Neuronal stem cell (in vitro differentiated cells): ENCODE measurements at regions not wholly inside any gene's neighbourhood (a gene's known extent, or its start where the extent isn't known, plus 50 kb on each side); places are given as distances from the start of the nearest gene placed in this dataset.

ENCODE experiments used
- DNase-seq: peaks from one replicate; pipeline ENCODE4 v3.0.0-alpha.2; 2013; ENCODE audit warnings: low spot score
- H2AFZ ChIP-seq: one replicate; pipeline ENCODE4 v1.6.1; 2013; ENCODE audit warnings: mild to moderate bottlenecking, low read length, inconsistent platforms
- H2AK5ac ChIP-seq: 2 replicates; pipeline ENCODE4 v1.6.1; 2013; ENCODE audit warnings: low read depth, mild to moderate bottlenecking, inconsistent platforms, low read length, moderate library complexity, mixed read lengths
- H2BK120ac ChIP-seq: 2 replicates; pipeline ENCODE4 v1.6.1; 2013; ENCODE audit warnings: low read depth, mild to moderate bottlenecking, inconsistent platforms, low read length, moderate library complexity, mixed read lengths
- H2BK12ac ChIP-seq: one replicate; pipeline ENCODE4 v1.6.1; 2013; ENCODE audit warnings: low read length, inconsistent platforms
- H2BK15ac ChIP-seq: 2 replicates; pipeline ENCODE4 v1.6.1; 2013; ENCODE audit warnings: mild to moderate bottlenecking, low read length, inconsistent platforms, mixed read lengths
- H2BK5ac ChIP-seq: one replicate; pipeline ENCODE4 v1.6.1; 2013; ENCODE audit warnings: inconsistent platforms, mild to moderate bottlenecking, low read length, moderate library complexity
- H3K14ac ChIP-seq: one replicate; pipeline ENCODE4 v1.6.1; 2013; ENCODE audit warnings: low read length, inconsistent platforms
- H3K18ac ChIP-seq: 2 replicates; pipeline ENCODE4 v1.6.1; 2013; ENCODE audit warnings: low read length, inconsistent platforms
- H3K23ac ChIP-seq: 2 replicates; pipeline ENCODE4 v1.6.1; 2013; ENCODE audit warnings: low read depth, mild to moderate bottlenecking, mixed read lengths, low read length, inconsistent platforms; ENCODE audit not compliant: poor library complexity
- H3K27ac ChIP-seq: replicated peaks from 3 replicates; pipeline ENCODE4 v1.5.1; 2013; ENCODE audit warnings: low read length, inconsistent platforms
- H3K27me3 ChIP-seq, 3 experiments: 2 replicates each; pipeline ENCODE4 v1.6.1; 2013; ENCODE audit warnings: low read length in 3 of 3, mild to moderate bottlenecking in 2 of 3, inconsistent platforms in 1 of 3, low read depth in 1 of 3, mixed read lengths in 1 of 3, moderate library complexity in 1 of 3; ENCODE audit not compliant: control insufficient read depth in 3 of 3, insufficient read depth in 3 of 3
- H3K36me3 ChIP-seq, 2 donors: replicated peaks in 1 of 2; 2 replicates each; pipeline ENCODE4 v1.6.1; 2013; ENCODE audit warnings: low read length in 2 of 2; ENCODE audit not compliant: control insufficient read depth in 2 of 2, insufficient read depth in 2 of 2
- H3K4ac ChIP-seq: 2 replicates; pipeline ENCODE4 v1.6.1; 2013; ENCODE audit warnings: inconsistent platforms, mild to moderate bottlenecking, low read length, moderate library complexity
- H3K4me1 ChIP-seq, 2 donors: 1 replicate in 1 of 2; 2 replicates in 1 of 2; pipeline ENCODE4 v1.6.1; 2013; ENCODE audit warnings: low read length in 2 of 2, low read depth in 1 of 2; ENCODE audit not compliant: control insufficient read depth in 2 of 2, insufficient read depth in 1 of 2
- H3K4me2 ChIP-seq: one replicate; pipeline ENCODE4 v1.6.1; 2013; ENCODE audit warnings: mild to moderate bottlenecking, low read length, inconsistent platforms; ENCODE audit not compliant: insufficient read depth, poor library complexity, severe bottlenecking
- H3K4me3 ChIP-seq, 2 donors: 2 replicates each; pipeline ENCODE4 v1.5.1; 2013; ENCODE audit warnings: low read length in 2 of 2, mild to moderate bottlenecking in 2 of 2, inconsistent platforms in 1 of 2, moderate library complexity in 1 of 2
- H3K79me1 ChIP-seq: one replicate; pipeline ENCODE4 v1.6.1; 2013; ENCODE audit warnings: low read depth, mild to moderate bottlenecking, inconsistent platforms, low read length, moderate library complexity
- H3K9ac ChIP-seq: one replicate; pipeline ENCODE4 v1.6.1; 2013; ENCODE audit warnings: mild to moderate bottlenecking, low read depth, low read length, inconsistent platforms; ENCODE audit not compliant: poor library complexity
- H3K9me3 ChIP-seq, 2 donors: replicated peaks in 1 of 2; 2 replicates each; pipeline versions ENCODE3 to v1.6.1; 2013; ENCODE audit warnings: low read length in 2 of 2, mild to moderate bottlenecking in 2 of 2, inconsistent platforms in 1 of 2, low read depth in 1 of 2, mixed read lengths in 1 of 2, moderate library complexity in 1 of 2; ENCODE audit not compliant: control insufficient read depth in 2 of 2, insufficient read depth in 1 of 2
- H4K8ac ChIP-seq: one replicate; pipeline ENCODE4 v1.6.1; 2013; ENCODE audit warnings: low read depth, mild to moderate bottlenecking, inconsistent platforms, low read length, moderate library complexity
- H4K91ac ChIP-seq: one replicate; pipeline ENCODE4 v1.6.1; 2013; ENCODE audit warnings: low read length, low read depth, mild to moderate bottlenecking, inconsistent platforms; ENCODE audit not compliant: poor library complexity
- WGBS, 2 donors: extraction: QIAGEN DNeasy Blood & Tissue Kit; methylation state at CpG; one replicate each; pipeline ENCODE4 v1.1.7; 2013; ENCODE audit warnings: missing lambda C conversion rate in 2 of 2, mixed read lengths in 1 of 2; ENCODE audit not compliant: insufficient read length in 2 of 2, insufficient replicate concordance in 1 of 2; ENCODE audit errors: extremely low coverage in 2 of 2; 5-methylcytosine and 5-hydroxymethylcytosine counted together

DNA sequence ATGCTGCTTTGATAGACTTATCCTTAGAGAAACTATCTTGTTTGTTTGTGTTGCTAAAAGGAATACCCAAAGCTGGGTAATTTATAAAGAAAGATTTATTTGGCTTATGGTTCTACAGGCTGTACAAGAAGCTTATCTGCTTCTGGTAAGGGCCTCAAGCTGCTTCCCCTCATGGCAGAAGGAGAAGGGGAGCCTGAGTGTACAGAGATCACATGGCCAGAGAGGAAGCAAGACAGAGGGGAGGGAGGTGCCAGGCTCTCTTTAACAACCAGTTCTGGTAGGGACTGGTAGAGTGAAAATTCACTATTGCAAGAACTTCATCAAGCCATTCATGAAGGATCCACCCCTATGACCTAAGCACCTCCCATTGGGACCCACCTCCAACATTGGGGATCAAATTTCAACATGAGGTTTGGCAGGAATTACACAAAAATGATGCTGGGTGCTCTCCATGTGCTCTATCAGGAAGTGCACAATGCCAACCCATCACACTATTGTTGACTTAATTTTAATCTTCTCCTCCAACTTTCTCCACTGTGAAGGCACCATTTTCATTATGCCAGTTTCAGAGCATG is 115.1 kb upstream of the SHB start:
- no peaks in the 10 kb centered on the region for H3K9me3 ChIP-seq
- no peaks in the 10 kb centered on the region for H3K36me3 ChIP-seq
- no peak overlapping the region for H2BK12ac ChIP-seq
- H3K14ac ChIP-seq, result no peak overlapping the region
- no peak overlapping the region for H4K91ac ChIP-seq
- no peak overlapping the region for H3K4me2 ChIP-seq
- H4K8ac ChIP-seq, result no peak overlapping the region
- no peak for DNase-seq
- H3K4me1 ChIP-seq, result peaks cover 0 to 5% of the 10 kb centered on the region in 2 donors
- no peak overlapping the region for H3K18ac ChIP-seq
- H2BK5ac ChIP-seq, result no peak overlapping the region
- H3K23ac ChIP-seq, result no peak overlapping the region
- no peak overlapping the region for H2AFZ ChIP-seq
- H3K27me3 ChIP-seq, result no peaks in the 10 kb centered on the region
- no peak overlapping the region for H2AK5ac ChIP-seq
- no peak overlapping the region for H3K4ac ChIP-seq
- no peak overlapping the region for H3K4me3 ChIP-seq
- no peaks in the 10 kb centered on the region for H3K79me1 ChIP-seq
- H2BK15ac ChIP-seq, result no peak overlapping the region
- H3K27ac ChIP-seq, result no peak overlapping the region
- no peak overlapping the region for H2BK120ac ChIP-seq
- no peak overlapping the region for H3K9ac ChIP-seq

GRCh38 chr9:38182321-38182720 is 113.3 kb upstream of the SHB start:
- Histone ChIP-seq H3K4ac (no peak overlapping the region), H2BK5ac (no peak overlapping the region), H2AK5ac (no peak overlapping the region), H2AFZ (no peak overlapping the region), H3K79me1 (no peaks in the 10 kb centered on the region), H2BK15ac (no peak overlapping the region), H3K9me3 (no peaks in the 10 kb centered on the region), H2BK12ac (no peak overlapping the region), H3K4me3 (no peak overlapping the region), H3K27me3 (no peaks in the 10 kb centered on the region), H3K4me1 (peaks cover 0 to 5% of the 10 kb centered on the region in 2 donors), H3K14ac (no peak overlapping the region), H4K91ac (no peak overlapping the region), H3K27ac (no peak overlapping the region), H3K23ac (no peak overlapping the region), H2BK120ac (no peak overlapping the region), H3K9ac (no peak overlapping the region), H3K18ac (no peak overlapping the region), H3K4me2 (no peak overlapping the region), H4K8ac (no peak overlapping the region), H3K36me3 (no peaks in the 10 kb centered on the region)
- DNase-seq, result no peak

DNA sequence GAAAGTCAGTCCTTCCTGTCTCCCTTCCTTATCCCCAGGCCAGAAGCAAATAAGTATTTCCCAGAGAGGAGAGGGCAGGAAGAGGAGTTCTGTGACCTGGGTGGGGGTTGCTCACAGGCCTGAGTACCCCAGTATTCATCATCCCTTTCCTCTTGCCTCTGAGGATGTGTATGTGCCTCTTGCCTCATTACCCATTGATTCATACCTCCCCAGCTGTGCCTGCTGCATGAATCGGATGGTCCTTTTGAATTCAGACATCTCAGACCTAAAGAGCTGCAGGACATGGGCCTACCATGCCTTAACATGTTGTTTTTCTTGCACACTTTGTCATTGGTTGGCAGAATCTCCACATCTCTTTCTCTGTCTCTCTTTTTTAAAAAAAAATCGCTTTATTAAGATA is 112.8 kb upstream of the SHB start:
- Histone ChIP-seq H3K36me3 (no peaks in the 10 kb centered on the region), H2AFZ (no peak overlapping the region), H3K27ac (no peak overlapping the region), H2BK120ac (no peak overlapping the region), H3K4me2 (no peak overlapping the region), H3K27me3 (no peaks in the 10 kb centered on the region), H3K9me3 (no peaks in the 10 kb centered on the region), H3K18ac (no peak overlapping the region), H4K8ac (no peak overlapping the region), H3K4me1 (peaks cover 0 to 5% of the 10 kb centered on the region in 2 donors), H4K91ac (no peak overlapping the region), H3K14ac (no peak overlapping the region), H2AK5ac (no peak overlapping the region), H3K4me3 (no peak overlapping the region), H3K9ac (no peak overlapping the region), H2BK12ac (no peak overlapping the region), H3K23ac (no peak overlapping the region), H2BK5ac (no peak overlapping the region), H3K4ac (no peak overlapping the region), H2BK15ac (no peak overlapping the region), H3K79me1 (no peaks in the 10 kb centered on the region)
- DNase-seq, result no peak
- no CpG with 5 or more reads among the region's 2 CpGs for WGBS, 2 donors

- Histone ChIP-seq H3K27ac (no peak overlapping the region), H3K36me3 (no peaks in the 10 kb centered on the region), H4K8ac (no peak overlapping the region), H3K9me3 (no peaks in the 10 kb centered on the region), H3K4me1 (peaks cover 0 to 4% of the 10 kb centered on the region in 2 donors), H2BK120ac (no peak overlapping the region), H3K18ac (no peak overlapping the region), H3K9ac (no peak overlapping the region), H2BK5ac (no peak overlapping the region), H2BK15ac (no peak overlapping the region), H3K79me1 (no peaks in the 10 kb centered on the region), H2AK5ac (no peak overlapping the region), H3K27me3 (no peaks in the 10 kb centered on the region), H3K4ac (no peak overlapping the region), H3K4me3 (no peak overlapping the region), H2AFZ (no peak overlapping the region), H3K23ac (no peak overlapping the region), H4K91ac (no peak overlapping the region), H2BK12ac (no peak overlapping the region), H3K4me2 (no peak overlapping the region), H3K14ac (no peak overlapping the region)
- no peak for DNase-seq
- no CpG with 5 or more reads among the region's 4 CpGs for WGBS, 2 donors
These were observed 112.2 kb upstream of the SHB start for GRCh38 chr9:38181232-38181631.
